Upper lobe of left lung (tissue), 4 donors: ENCODE measurements at regions not wholly inside any gene's neighbourhood (a gene's known extent, or its start where the extent isn't known, plus 50 kb on each side); places are given as distances from the start of the nearest gene placed in this dataset.

ENCODE experiments used
- EP300 ChIP-seq, 4 donors: sonication (generic); formaldehyde crosslinking; IDR thresholded peaks; one replicate each; pipeline ENCODE4 v1.5.1; 2017; ENCODE audit warnings: antibody characterized with exemption in 4 of 4, control low read depth in 2 of 4
- POLR2A ChIP-seq, 4 donors: fragments of 450-650 bp; IDR thresholded peaks; one replicate each; pipeline ENCODE4 v1.5.1; 2016 to 2017; ENCODE audit warnings: antibody characterized with exemption in 4 of 4, mild to moderate bottlenecking in 2 of 4
- POLR2AphosphoS5 ChIP-seq, 2 donors: sonication (generic); formaldehyde crosslinking; IDR thresholded peaks; one replicate each; pipeline ENCODE4 v1.5.1; 2017; ENCODE audit warnings: antibody characterized with exemption in 2 of 2
- TF ChIP-seq, protein P1 (sequence below), 6 experiments: fragments of 450-650 bp in 4 of 6; fragments of 200-600 bp in 2 of 6; sonication (generic) in 2 of 6; IDR thresholded peaks; one replicate each; pipeline ENCODE4 v1.5.1; 2016 to 2019; ENCODE audit warnings: antibody characterized with exemption in 6 of 6

DNA sequence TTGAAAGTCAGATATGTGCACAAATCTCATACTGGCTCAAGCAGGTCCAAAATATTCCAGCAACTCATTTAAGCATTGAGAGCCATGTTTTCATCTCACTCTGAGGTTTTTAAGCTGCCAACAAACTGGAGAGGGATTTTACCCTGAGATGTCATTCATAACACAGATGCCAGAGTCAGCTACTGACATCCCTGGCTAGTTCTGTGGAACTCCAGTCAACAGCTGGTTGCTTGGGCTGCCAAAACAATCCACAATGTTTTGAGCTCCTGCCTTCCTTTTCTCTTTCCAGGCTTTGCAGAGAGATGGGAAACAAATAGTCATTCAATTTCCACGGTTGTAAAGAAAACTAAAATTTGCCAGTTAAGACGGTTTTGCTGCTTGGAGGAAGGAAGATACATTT lies 621.2 kb upstream of the FBXO33 start:
- TF ChIP-seq POLR2A (IDR thresholded peaks at IDR 0.05), result no peak
- TF ChIP-seq, protein P1, sequence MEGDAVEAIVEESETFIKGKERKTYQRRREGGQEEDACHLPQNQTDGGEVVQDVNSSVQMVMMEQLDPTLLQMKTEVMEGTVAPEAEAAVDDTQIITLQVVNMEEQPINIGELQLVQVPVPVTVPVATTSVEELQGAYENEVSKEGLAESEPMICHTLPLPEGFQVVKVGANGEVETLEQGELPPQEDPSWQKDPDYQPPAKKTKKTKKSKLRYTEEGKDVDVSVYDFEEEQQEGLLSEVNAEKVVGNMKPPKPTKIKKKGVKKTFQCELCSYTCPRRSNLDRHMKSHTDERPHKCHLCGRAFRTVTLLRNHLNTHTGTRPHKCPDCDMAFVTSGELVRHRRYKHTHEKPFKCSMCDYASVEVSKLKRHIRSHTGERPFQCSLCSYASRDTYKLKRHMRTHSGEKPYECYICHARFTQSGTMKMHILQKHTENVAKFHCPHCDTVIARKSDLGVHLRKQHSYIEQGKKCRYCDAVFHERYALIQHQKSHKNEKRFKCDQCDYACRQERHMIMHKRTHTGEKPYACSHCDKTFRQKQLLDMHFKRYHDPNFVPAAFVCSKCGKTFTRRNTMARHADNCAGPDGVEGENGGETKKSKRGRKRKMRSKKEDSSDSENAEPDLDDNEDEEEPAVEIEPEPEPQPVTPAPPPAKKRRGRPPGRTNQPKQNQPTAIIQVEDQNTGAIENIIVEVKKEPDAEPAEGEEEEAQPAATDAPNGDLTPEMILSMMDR (IDR thresholded peaks at IDR 0.05), result no peak
- no peak for TF ChIP-seq EP300 (IDR thresholded peaks at IDR 0.05)
- TF ChIP-seq POLR2AphosphoS5 (IDR thresholded peaks at IDR 0.05), result no peak
